GM19438 (cell line): ENCODE measurements at regions not wholly inside any gene's neighbourhood (a gene's known extent, or its start where the extent isn't known, plus 50 kb on each side); places are given as distances from the start of the nearest gene placed in this dataset.

Source experiments
- ATAC-seq: cut with Tn5 transposase; IDR thresholded peaks from one replicate; pipeline ENCODE4 v1.9.1; 2021; ENCODE audit warnings: low read depth; ENCODE audit not compliant: unreplicated experiment

GRCh38 chr11:70532731-70533130, 134.4 kb downstream of the CTTN start:
- ATAC-seq = no peak

GRCh38 chr11:70535191-70535971, 137.1 kb downstream of the CTTN start:
- no peak for ATAC-seq

- no peak for ATAC-seq
These were observed 137.9 kb downstream of the CTTN start for GRCh38 chr11:70536051-70536877.

- ATAC-seq = no peak
These were observed 139.5 kb downstream of the CTTN start for GRCh38 chr11:70537576-70538571.

- no peak for ATAC-seq
These were observed 140.5 kb downstream of the CTTN start for GRCh38 chr11:70538641-70539359.

DNA sequence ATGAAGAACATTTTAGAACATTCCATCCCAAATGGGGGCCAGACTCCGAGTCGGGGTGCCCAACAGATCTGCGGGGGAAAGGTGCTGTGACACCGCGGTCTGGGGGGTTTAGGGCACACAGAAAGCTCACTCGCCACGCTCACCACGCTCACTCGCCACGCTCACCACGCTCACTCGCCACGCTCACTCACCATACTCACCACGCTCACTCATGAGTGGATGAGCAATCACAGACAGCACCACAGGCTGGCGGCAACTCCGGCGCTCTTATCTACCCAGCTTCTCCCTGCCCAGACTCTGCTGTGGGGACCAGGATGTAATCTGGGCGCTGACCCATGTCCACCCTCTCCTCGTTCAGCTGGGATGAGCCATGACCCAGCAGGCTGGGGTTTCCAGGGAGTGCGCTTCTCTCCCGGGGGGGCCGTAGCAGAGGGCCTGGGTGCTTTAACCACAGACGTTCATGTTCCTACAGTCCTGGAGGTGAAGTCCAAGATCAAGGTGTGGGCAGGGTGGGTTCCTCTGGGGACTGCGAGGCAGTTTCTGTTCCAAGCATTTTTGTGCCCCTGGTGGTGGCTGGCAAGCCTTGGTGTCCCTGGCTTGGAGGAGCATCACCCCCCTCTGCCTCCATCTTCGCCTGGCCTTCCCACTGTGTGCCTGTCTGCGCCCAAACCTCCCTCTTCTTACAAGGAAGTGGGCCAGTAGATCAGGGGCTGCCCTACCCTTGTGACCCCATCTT, 141.2 kb downstream of the CTTN start:
- ATAC-seq = no peak

DNA sequence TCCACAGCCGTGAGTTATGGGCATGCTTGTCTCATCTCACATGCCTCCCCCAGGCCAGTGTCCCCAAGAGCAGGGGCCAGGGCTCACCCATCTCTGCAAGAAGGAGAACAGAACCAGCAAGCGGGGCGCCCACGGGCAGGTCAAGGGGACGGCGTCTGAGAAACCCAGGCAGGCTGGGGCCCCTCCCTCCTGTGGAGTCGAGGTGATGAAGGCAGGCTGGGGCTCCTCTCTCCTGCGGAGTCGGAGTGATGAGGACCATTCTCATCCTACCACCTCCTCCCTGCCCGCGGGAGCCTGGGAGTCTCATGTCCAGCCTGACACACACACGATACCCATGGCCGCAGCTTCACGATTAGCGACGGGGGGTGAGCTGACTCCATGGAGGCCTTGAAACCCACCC, 141.9 kb downstream of the CTTN start:
- ATAC-seq = no peak

- no peak for ATAC-seq
These were observed 142.8 kb downstream of the CTTN start for GRCh38 chr11:70541176-70541575.

GRCh38 chr11:70541699-70542098, 143.4 kb downstream of the CTTN start:
- no peak for ATAC-seq

GRCh38 chr11:70542406-70542805, 144.1 kb downstream of the CTTN start:
- ATAC-seq = no peak

DNA sequence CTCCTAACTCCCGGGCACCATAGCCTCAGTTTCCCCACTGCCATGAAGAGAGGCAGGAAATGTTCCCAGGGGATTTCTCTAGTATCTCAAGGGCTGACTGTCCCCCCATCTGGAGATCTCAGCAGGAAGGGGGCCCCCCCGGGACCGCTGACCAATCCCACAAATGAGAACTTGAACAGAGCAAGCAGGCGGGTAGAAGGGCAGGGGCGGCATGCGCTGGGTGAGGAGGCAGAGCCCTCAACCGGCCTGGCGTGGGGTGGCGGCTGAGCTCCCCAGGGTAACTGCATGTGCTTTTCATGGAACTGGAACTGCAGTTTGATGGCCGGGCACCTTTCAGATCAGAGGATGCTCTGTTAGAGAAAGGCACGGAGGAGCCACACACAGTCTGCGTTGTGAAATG, 144.5 kb downstream of the CTTN start:
- no peak for ATAC-seq

- no peak for ATAC-seq
These were observed 145.3 kb downstream of the CTTN start for GRCh38 chr11:70543611-70544010.

GRCh38 chr11:70544067-70544773, 145.9 kb downstream of the CTTN start:
- ATAC-seq = no peak

- ATAC-seq = no peak
These were observed 146.7 kb downstream of the CTTN start for GRCh38 chr11:70544774-70545609.

DNA sequence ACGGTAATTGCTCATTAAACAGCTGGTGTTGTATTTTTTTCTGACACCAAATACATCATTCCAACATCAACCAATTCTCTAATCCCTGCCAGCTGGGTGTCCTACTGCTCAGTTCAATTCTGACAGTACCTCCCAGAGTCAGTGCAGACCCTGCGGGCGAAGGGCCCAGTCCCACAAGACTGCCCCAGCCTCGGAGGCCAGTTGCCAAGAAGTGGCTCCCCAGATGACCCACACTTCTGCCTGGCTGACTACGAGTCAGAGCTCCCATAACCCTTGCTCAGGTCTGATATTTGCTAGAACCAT, 147.2 kb downstream of the CTTN start:
- no peak for ATAC-seq

GRCh38 chr11:70546191-70546940, 148.0 kb downstream of the CTTN start:
- ATAC-seq = no peak

DNA sequence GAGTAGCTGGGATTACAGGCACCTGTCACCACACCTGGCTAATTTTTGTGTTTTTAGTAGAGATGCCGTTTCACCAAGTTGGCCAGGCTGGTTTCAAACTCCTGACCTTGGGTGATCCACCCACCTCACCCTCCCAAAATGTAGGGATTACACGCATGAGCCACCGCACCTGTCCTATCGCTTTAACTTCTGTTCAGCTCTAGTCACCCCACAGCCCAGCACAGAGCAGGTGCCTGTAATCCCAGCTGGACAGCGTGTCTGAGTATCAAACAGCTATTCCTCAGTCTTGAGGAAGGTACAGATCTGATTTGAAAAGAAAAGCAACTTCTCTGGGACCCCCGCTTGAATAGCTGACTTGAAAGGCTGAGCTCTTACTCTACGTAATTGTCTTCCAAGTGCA, 149.1 kb downstream of the CTTN start:
- ATAC-seq = no peak
